GM18511 (cell line): ENCODE measurements at regions not wholly inside any gene's neighbourhood (a gene's known extent, or its start where the extent isn't known, plus 50 kb on each side); places are given as distances from the start of the nearest gene placed in this dataset.
"Not testable (repeated sequence)": the region's sequence is repeated elsewhere in the genome, so short reads cannot be mapped to it uniquely, and the experiment has no call there.

Source experiments
- ATAC-seq: cut with Tn5 transposase; IDR thresholded peaks from one replicate; pipeline ENCODE4 v1.9.1; 2021; ENCODE audit warnings: mild to moderate bottlenecking, moderate library complexity; ENCODE audit not compliant: unreplicated experiment

- ATAC-seq = peak; percentile 64
Observed at GRCh38 chr5:63022403-63022802, 443.8 kb downstream of the LRRC70 start.

- no peak for ATAC-seq
Observed at GRCh38 chr5:63011158-63011557, 432.5 kb downstream of the LRRC70 start.

- ATAC-seq = no peak
Observed at GRCh38 chr5:63008195-63008594, 429.6 kb downstream of the LRRC70 start.

- not testable (repeated sequence) for ATAC-seq
Observed at GRCh38 chr5:62994842-62995241, 416.2 kb downstream of the LRRC70 start.

GRCh38 chr5:62985749-62986148, 407.1 kb downstream of the LRRC70 start:
- ATAC-seq = no peak

- no peak for ATAC-seq
Observed at GRCh38 chr5:62982348-62982747, 403.7 kb downstream of the LRRC70 start.

- no peak for ATAC-seq
Observed at GRCh38 chr5:62980884-62981283, 402.3 kb downstream of the LRRC70 start.

- ATAC-seq = no peak
Observed at GRCh38 chr5:62979472-62979871, 400.9 kb downstream of the LRRC70 start.

- no peak for ATAC-seq
Observed at GRCh38 chr5:62977661-62978060, 399.0 kb downstream of the LRRC70 start.

- no peak for ATAC-seq
Observed at GRCh38 chr5:62974623-62975022, 396.0 kb downstream of the LRRC70 start.

GRCh38 chr5:62969409-62970120, 390.9 kb downstream of the LRRC70 start:
- ATAC-seq = no peak

- ATAC-seq = no peak
Observed at GRCh38 chr5:62964428-62964827, 385.8 kb downstream of the LRRC70 start.

- no peak for ATAC-seq
Observed at GRCh38 chr5:62960781-62961180, 382.2 kb downstream of the LRRC70 start.

GRCh38 chr5:62956597-62956996, 378.0 kb downstream of the LRRC70 start:
- no peak for ATAC-seq

GRCh38 chr5:62954578-62954977, 376.0 kb downstream of the LRRC70 start:
- ATAC-seq = no peak

GRCh38 chr5:62948301-62948700, 369.7 kb downstream of the LRRC70 start:
- no peak for ATAC-seq

- ATAC-seq = no peak
Observed at GRCh38 chr5:62942384-62942783, 363.8 kb downstream of the LRRC70 start.

GRCh38 chr5:62938927-62939326, 360.3 kb downstream of the LRRC70 start:
- ATAC-seq = no peak

- ATAC-seq = no peak
Observed at GRCh38 chr5:62937661-62938558, 359.3 kb downstream of the LRRC70 start.

GRCh38 chr5:62935660-62936059, 357.0 kb downstream of the LRRC70 start:
- no peak for ATAC-seq

- no peak for ATAC-seq
Observed at GRCh38 chr5:62934319-62934718, 355.7 kb downstream of the LRRC70 start.

GRCh38 chr5:62933261-62933660, 354.6 kb downstream of the LRRC70 start:
- no peak for ATAC-seq
